KMS-11 (cell line): ENCODE measurements at regions not wholly inside any gene's neighbourhood (a gene's known extent, or its start where the extent isn't known, plus 50 kb on each side); places are given as distances from the start of the nearest gene placed in this dataset.

Experiments
- H2AFZ ChIP-seq: fragments of 200-600 bp; sonication (generic); 2 replicates; pipeline ENCODE4 v1.6.1; 2016; ENCODE audit warnings: antibody characterized with exemption, mixed run types, low read depth
- H3K27ac ChIP-seq: fragments of 200-600 bp; sonication (generic); 2 replicates; pipeline ENCODE4 v1.6.1; 2016; ENCODE audit warnings: mild to moderate bottlenecking, mixed run types
- H3K27me3 ChIP-seq: fragments of 200-600 bp; sonication (generic); 2 replicates; pipeline ENCODE4 v1.6.1; 2017; ENCODE audit warnings: mild to moderate bottlenecking, low read depth, mixed run types, moderate library complexity; ENCODE audit not compliant: insufficient read depth
- H3K36me3 ChIP-seq: fragments of 200-600 bp; sonication (generic); 2 replicates; pipeline ENCODE4 v1.6.1; 2017; ENCODE audit warnings: mild to moderate bottlenecking, mixed run types; ENCODE audit not compliant: insufficient read depth
- H3K4me1 ChIP-seq: fragments of 200-600 bp; sonication (generic); 2 replicates; pipeline ENCODE4 v1.6.1; 2016; ENCODE audit warnings: mild to moderate bottlenecking, low read depth, mixed run types; ENCODE audit not compliant: poor library complexity, severe bottlenecking
- H3K4me2 ChIP-seq: fragments of 200-600 bp; sonication (generic); 2 replicates; pipeline ENCODE4 v1.7.0; 2016; ENCODE audit warnings: mild to moderate bottlenecking, mixed run types
- H3K4me3 ChIP-seq: fragments of 200-600 bp; sonication (generic); IDR thresholded peaks from 2 replicates; pipeline ENCODE4 v1.6.1; 2017; ENCODE audit warnings: low read depth, low read length, mixed read lengths; ENCODE audit not compliant: insufficient read depth
- H3K79me2 ChIP-seq: fragments of 200-600 bp; sonication (generic); 2 replicates; pipeline ENCODE4 v1.6.1; 2016; ENCODE audit warnings: low read depth, mixed run types; ENCODE audit not compliant: insufficient read depth
- H3K9ac ChIP-seq: fragments of 200-600 bp; sonication (generic); 2 replicates; pipeline ENCODE4 v1.6.1; 2016; ENCODE audit warnings: mild to moderate bottlenecking, mixed run types
- H4K20me1 ChIP-seq: fragments of 200-600 bp; sonication (generic); 2 replicates; pipeline ENCODE4 v1.6.1; 2016; ENCODE audit warnings: mild to moderate bottlenecking, mixed run types; ENCODE audit not compliant: insufficient read depth
- TF ChIP-seq, protein P1 (sequence below): fragments of 200-600 bp; sonication (generic); conservative IDR thresholded peaks from 2 replicates; pipeline ENCODE4 v1.6.1; 2017; ENCODE audit warnings: low read depth, mild to moderate bottlenecking, antibody characterized with exemption, low read length, moderate library complexity, mixed read lengths

DNA sequence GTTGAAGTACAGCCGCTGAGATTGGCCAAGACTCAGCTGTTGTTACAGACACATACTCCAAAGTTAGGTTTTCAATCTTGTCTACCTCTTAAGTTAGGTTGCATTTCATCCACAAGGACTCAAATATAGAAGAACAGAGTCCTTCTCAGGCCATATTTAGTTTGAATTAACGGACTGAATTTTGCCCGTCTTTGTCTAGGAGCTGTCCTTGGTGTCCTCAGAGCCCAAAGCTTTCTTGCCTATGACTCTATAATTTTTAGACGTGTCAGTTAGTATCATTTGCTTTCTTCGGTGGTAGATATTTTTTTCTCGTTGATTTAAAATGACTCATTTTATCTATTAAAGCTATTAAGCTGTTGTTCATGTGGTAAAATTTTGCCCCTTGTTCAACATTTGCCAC is 403.2 kb downstream of the HS3ST3B1 start:
- Histone ChIP-seq H3K4me3 (no peak overlapping the region), H3K27ac (no peak overlapping the region), H3K9ac (no peak overlapping the region), H4K20me1 (no peaks in the 10 kb centered on the region), H3K79me2 (no peaks in the 10 kb centered on the region), H3K4me1 (no peaks in the 10 kb centered on the region), H3K36me3 (no peaks in the 10 kb centered on the region), H3K27me3 (no peaks in the 10 kb centered on the region), H2AFZ (no peak overlapping the region), H3K4me2 (no peak overlapping the region)
- TF ChIP-seq, protein P1, sequence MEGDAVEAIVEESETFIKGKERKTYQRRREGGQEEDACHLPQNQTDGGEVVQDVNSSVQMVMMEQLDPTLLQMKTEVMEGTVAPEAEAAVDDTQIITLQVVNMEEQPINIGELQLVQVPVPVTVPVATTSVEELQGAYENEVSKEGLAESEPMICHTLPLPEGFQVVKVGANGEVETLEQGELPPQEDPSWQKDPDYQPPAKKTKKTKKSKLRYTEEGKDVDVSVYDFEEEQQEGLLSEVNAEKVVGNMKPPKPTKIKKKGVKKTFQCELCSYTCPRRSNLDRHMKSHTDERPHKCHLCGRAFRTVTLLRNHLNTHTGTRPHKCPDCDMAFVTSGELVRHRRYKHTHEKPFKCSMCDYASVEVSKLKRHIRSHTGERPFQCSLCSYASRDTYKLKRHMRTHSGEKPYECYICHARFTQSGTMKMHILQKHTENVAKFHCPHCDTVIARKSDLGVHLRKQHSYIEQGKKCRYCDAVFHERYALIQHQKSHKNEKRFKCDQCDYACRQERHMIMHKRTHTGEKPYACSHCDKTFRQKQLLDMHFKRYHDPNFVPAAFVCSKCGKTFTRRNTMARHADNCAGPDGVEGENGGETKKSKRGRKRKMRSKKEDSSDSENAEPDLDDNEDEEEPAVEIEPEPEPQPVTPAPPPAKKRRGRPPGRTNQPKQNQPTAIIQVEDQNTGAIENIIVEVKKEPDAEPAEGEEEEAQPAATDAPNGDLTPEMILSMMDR = no peak

DNA sequence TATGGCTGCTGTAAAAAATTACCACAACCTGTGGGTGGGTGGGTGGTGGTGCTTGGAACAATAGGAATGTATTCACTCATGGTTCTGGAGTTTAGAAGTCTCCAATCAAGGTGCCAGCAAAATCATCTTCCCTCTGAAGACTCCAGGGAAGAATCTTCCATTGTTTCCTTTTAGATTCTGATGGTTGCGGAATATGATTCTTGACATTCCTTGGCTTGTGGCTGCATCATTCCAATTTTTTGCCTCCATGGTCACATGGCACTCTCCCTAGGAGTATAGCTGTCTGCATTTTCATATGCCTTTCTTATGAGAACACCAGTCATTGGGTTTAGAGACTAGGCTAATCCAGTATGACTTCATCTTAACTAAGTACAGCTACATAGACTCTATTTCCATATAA is 401.0 kb downstream of the HS3ST3B1 start:
- H3K79me2 ChIP-seq = no peaks in the 10 kb centered on the region
- no peaks in the 10 kb centered on the region for H3K36me3 ChIP-seq
- H2AFZ ChIP-seq = no peak overlapping the region
- H4K20me1 ChIP-seq = no peaks in the 10 kb centered on the region
- H3K4me1 ChIP-seq = no peaks in the 10 kb centered on the region
- no peak overlapping the region for H3K4me3 ChIP-seq
- H3K9ac ChIP-seq = no peak overlapping the region
- no peak overlapping the region for H3K27ac ChIP-seq
- TF ChIP-seq, protein P1 = no peak
- no peak overlapping the region for H3K4me2 ChIP-seq
- no peaks in the 10 kb centered on the region for H3K27me3 ChIP-seq

DNA sequence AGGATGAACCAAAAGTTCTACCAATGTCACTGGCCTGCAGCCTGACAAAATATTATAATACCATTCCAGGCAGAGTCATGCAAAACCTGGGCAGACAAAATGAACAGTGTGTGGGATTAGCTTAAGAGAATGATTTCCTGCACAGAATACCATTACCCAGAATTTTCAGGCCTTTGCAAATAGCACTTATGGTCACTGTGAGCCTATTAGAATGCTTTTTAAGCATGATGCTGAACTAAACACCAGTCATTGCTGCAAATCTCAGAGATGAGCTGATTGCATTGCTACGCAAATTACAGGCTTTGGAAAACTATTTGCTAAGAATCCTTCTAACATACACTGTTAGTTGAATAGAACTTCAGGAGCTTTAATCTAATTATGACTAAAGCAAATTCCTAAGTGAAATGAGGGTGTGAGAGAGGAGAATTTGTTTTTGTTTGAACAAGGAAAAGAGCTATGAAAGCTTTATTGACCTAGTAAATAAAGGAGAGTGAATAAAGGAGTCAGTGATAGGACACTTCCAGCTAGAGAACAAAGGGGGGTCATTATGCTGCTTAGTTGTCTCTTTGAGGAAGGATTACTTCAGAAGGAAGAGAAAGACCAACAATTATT is 398.8 kb downstream of the HS3ST3B1 start:
- Histone ChIP-seq H3K4me1 (no peaks in the 10 kb centered on the region), H3K4me2 (no peak overlapping the region), H2AFZ (no peak overlapping the region), H3K27ac (no peak overlapping the region), H3K79me2 (no peaks in the 10 kb centered on the region), H3K4me3 (no peak overlapping the region), H3K9ac (no peak overlapping the region), H3K27me3 (no peaks in the 10 kb centered on the region), H3K36me3 (no peaks in the 10 kb centered on the region), H4K20me1 (no peaks in the 10 kb centered on the region)
- TF ChIP-seq, protein P1 = no peak

DNA sequence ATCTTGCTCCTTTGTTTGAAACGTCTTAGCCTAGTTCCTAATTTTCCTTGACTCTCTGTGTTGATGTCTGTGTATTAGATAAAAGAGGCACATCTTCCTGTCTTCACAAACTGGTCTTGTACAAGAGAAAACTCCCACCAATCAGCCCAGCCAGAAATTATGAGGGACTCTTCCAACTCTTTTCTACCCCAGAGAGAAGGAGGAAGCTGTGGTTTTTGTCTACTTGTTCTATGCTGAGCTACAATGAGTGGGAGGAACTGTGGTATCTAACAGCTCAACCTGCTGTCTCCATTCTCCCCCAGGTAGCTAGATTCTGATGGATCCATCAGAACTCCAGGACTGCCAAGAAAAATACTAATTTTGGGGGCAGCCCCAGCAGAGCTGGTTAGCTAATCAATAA is 392.5 kb downstream of the HS3ST3B1 start:
- H3K9ac ChIP-seq = no peak overlapping the region
- no peak overlapping the region for H2AFZ ChIP-seq
- TF ChIP-seq, protein P1 = no peak
- no peaks in the 10 kb centered on the region for H3K27me3 ChIP-seq
- no peak overlapping the region for H3K4me2 ChIP-seq
- no peaks in the 10 kb centered on the region for H3K79me2 ChIP-seq
- no peak overlapping the region for H3K27ac ChIP-seq
- no peaks in the 10 kb centered on the region for H3K36me3 ChIP-seq
- no peaks in the 10 kb centered on the region for H3K4me1 ChIP-seq
- H4K20me1 ChIP-seq = no peaks in the 10 kb centered on the region
- no peak overlapping the region for H3K4me3 ChIP-seq
